ENCODE measurements at regions not wholly inside any gene's neighbourhood (a gene's known extent, or its start where the extent isn't known, plus 50 kb on each side); places are given as distances from the start of the nearest gene placed in this dataset.

DNA sequence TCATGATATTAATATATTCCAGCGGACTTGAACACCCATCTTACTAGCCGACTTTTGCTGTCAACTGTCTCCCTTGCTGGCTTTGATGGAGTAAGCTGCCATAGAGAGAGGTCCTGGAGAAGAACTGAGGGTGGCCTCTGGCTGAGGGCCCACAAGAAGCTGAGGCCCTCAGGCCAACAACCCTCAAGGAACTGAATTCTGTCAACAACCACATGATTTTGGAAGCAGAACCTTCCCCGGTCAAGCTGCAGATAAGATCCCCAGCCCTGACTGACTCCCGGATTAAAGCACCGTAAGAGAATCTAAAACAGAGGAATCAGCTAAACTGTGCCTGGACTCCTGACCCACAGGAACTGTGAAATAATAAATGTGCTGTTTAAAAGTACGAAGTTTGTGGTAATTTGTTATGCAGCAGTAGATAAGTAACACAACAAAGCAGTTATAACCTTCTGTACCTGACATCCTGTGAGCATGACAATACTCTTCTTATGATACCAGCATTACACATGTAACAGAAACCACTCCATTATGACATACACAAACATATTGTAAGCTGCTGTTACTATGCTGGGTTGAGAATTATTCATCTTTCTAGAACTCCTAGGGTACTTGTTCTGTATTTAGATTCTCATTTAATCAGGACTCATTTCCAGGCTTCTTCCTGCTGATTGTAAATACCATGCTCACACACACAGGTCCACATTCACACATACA is 66.2 kb downstream of the HES1 start:
- CTCF ChIA-PET = no interaction called here
- ATAC-seq (ENCODE audit: low read depth) (no peak), DNase-seq (no peak)
- intact Hi-C loops (cut with micrococcal nuclease) = loop anchor here (2.0 to 5.0 kb wide), 3 partner anchors 65 to 231 kb away; partner anchors contain the start of gene HES1
- TF ChIP-seq, protein P1, sequence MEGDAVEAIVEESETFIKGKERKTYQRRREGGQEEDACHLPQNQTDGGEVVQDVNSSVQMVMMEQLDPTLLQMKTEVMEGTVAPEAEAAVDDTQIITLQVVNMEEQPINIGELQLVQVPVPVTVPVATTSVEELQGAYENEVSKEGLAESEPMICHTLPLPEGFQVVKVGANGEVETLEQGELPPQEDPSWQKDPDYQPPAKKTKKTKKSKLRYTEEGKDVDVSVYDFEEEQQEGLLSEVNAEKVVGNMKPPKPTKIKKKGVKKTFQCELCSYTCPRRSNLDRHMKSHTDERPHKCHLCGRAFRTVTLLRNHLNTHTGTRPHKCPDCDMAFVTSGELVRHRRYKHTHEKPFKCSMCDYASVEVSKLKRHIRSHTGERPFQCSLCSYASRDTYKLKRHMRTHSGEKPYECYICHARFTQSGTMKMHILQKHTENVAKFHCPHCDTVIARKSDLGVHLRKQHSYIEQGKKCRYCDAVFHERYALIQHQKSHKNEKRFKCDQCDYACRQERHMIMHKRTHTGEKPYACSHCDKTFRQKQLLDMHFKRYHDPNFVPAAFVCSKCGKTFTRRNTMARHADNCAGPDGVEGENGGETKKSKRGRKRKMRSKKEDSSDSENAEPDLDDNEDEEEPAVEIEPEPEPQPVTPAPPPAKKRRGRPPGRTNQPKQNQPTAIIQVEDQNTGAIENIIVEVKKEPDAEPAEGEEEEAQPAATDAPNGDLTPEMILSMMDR (IDR thresholded peaks at IDR 0.05) = no peak
- H3K36me3 Mint-ChIP-seq (ENCODE audit: low read depth) = no peaks in the 10 kb centered on the region
- POLR2A ChIA-PET = no interaction called here
- no peak overlapping the region for H3K27ac Mint-ChIP-seq
- H3K4me1 Mint-ChIP-seq = peaks cover 44% of the 10 kb centered on the region
- peaks cover 34% of the 10 kb centered on the region for H3K27me3 Mint-ChIP-seq
- no peak overlapping the region for H3K4me3 Mint-ChIP-seq
- no peaks in the 10 kb centered on the region for H3K9me3 Mint-ChIP-seq

DNA sequence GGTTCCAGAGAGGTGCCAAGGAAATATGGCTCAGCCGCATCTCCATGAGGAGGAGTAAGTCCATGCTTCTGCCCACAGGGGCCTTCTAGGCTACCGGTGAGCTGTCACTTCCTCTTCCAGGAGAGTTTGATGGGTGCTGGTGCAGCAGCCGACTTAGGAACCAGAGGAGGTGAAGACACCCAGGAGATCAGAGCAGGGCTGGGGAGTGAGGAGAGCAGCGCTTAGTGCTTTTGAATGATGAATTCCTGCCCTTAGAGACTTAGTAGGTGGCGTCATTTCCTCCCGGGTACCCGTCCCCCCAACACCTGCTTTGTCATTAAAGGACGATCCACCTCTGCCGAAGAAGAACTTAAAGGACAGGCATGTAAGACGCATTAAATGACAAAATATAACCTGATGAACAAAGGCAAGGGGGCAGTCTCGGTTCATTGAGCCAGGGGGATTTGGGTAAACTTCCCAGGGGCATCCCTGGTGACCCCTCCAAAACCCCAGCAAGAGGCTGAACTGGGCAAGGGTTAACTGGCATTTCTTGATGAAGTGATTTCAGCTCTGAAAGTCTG is 67.6 kb downstream of the HES1 start:
- ChIA-PET CTCF (no interaction called here), POLR2A (no interaction called here)
- ATAC-seq (ENCODE audit: low read depth) (peak; percentile 73), DNase-seq (peak; percentile 32)
- Mint-ChIP-seq H3K36me3 (ENCODE audit: low read depth) (no peaks in the 10 kb centered on the region), H3K27ac (peak overlapping the region; percentile 54), H3K4me1 (peaks cover 39% of the 10 kb centered on the region), H3K4me3 (peak overlapping the region; percentile 80), H3K27me3 (peaks cover 33% of the 10 kb centered on the region), H3K9me3 (no peaks in the 10 kb centered on the region)
- TF ChIP-seq, protein P1 (IDR thresholded peaks at IDR 0.05) = no peak
- intact Hi-C loops (cut with micrococcal nuclease) = loop anchor here (2.0 to 5.0 kb wide), 3 partner anchors 66 to 233 kb away; partner anchors contain the start of gene HES1

DNA sequence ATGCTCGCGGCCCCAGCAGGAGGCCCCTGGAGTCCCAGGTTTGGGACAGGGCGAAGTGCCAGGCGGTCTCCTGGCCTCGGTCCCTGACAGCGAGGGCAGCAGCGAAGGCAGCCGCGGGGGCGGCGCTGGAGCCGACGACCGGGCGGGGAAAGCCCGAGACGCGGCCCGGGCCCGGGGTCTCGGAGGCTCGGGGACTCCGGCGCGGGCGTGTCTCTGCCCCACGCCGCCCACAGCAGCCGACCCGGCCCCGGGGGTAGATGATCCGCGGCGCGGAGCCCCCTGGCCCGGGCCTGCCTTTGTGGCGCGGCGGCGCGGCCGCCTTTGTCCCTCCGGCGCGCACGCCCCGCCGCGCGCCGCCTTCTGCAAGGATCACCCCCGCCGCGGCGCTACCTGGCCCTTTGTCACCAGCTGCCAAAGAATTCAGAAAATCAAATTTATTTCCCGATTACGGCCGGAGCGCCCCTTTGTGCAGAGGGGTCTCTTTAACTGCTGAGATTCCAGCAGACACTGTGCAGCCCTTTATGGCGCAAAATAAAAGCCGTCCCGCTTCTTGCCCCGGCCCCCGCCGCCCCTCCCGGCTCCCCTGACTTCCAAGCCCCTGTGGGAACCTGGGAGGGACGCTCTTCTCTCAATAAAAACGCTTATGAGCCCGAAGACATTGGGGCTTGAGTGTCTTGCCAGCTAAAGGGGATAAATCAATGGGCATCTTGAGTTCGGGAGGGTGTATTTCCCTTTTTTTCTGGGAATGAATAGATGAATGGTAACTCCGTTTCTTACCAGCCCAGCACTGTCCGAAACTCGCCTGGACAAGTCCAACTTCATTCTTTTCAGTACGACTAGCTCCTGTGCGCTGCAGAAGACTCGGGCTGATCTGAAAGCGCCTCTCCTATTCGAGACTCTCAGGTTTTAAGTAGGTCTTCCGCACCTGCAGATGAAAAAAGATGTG is 68.4 kb downstream of the HES1 start:
- Mint-ChIP-seq H3K27me3 (peaks cover 32% of the 10 kb centered on the region), H3K36me3 (ENCODE audit: low read depth) (no peaks in the 10 kb centered on the region), H3K4me3 (peak overlapping the region; percentile 80), H3K9me3 (no peaks in the 10 kb centered on the region), H3K4me1 (peaks cover 32% of the 10 kb centered on the region), H3K27ac (peak overlapping the region; percentile 54)
- TF ChIP-seq, protein P1 (IDR thresholded peaks at IDR 0.05) = no peak
- peak; percentile 30 for DNase-seq
- intact Hi-C loops (cut with micrococcal nuclease) = loop anchor here (5.0 kb wide), 2 partner anchors 67 to 103 kb away; partner anchors contain the start of gene HES1
- CTCF ChIA-PET = no interaction called here
- ATAC-seq (ENCODE audit: low read depth) = peak; percentile 61
- POLR2A ChIA-PET = no interaction called here

DNA sequence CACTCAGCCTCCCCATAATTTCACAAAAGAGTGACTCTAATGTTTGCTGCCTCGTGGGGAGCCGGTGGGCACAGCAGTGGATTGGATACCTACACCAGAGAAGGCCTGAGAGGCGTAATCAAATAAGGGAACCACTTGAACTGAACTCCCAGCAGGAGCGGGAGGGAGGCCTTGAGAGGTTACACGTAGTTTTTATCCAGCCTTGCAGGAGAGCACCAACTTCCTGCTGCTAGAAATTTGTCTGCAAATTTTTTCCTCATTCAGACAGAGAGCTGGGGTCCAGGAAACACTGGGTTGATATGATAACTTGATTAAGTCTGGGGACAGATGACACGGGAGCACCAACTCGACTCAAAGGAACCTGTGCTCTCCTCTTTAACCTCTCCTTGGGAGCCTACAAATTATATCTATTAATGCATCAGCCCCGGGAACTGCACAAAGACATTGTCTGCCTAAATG is 69.8 kb downstream of the HES1 start:
- ChIA-PET POLR2A (no interaction called here), CTCF (no interaction called here)
- TF ChIP-seq, protein P1 (IDR thresholded peaks at IDR 0.05) = no peak
- intact Hi-C loops (cut with micrococcal nuclease) = no loop called here
- ATAC-seq (ENCODE audit: low read depth) = no peak
- DNase-seq = no peak
- H3K4me3 Mint-ChIP-seq = peak overlapping the region; percentile 11
- peaks cover 24% of the 10 kb centered on the region for H3K27me3 Mint-ChIP-seq
- no peaks in the 10 kb centered on the region for H3K36me3 Mint-ChIP-seq (ENCODE audit: low read depth)
- no peak overlapping the region for H3K27ac Mint-ChIP-seq
- H3K9me3 Mint-ChIP-seq = no peaks in the 10 kb centered on the region
- H3K4me1 Mint-ChIP-seq = peaks cover 26% of the 10 kb centered on the region
